ENCODE measurements at regions not wholly inside any gene's neighbourhood (a gene's known extent, or its start where the extent isn't known, plus 50 kb on each side); places are given as distances from the start of the nearest gene placed in this dataset.

- intact Hi-C loops (cut with DNase I), result no loop called here
- no peaks in the 10 kb centered on the region for H3K4me1 ChIP-seq
- no peaks in the 10 kb centered on the region for H3K27me3 ChIP-seq (ENCODE audit: insufficient read depth in 3 of 3, low read length in 2 of 3)
- no peak overlapping the region for H3K27ac ChIP-seq
- H3K4me3 ChIP-seq, result no peak overlapping the region
- 5 to 28% (median 27%) methylated on average over 2 of the region's 2 CpGs for WGBS, 3 donors
- DNase-seq (no peak), ATAC-seq (no peak)
- H3K9me3 ChIP-seq, result peaks cover 23% of the 10 kb centered on the region
- no peaks in the 10 kb centered on the region for H3K36me3 ChIP-seq (ENCODE audit: insufficient read depth in 1 of 2, low read depth in 1 of 2)
- TF ChIP-seq CTCF (IDR thresholded peaks at IDR 0.05), result no peak
Measured at GRCh38 chr11:20238712-20239111, 78.4 kb upstream of the DBX1 start.

- H3K36me3 ChIP-seq (ENCODE audit: insufficient read depth in 1 of 2, low read depth in 1 of 2), result no peaks in the 10 kb centered on the region
- intact Hi-C loops (cut with DNase I), result no loop called here
- no peak for TF ChIP-seq CTCF (IDR thresholded peaks at IDR 0.05)
- no peak overlapping the region for H3K4me3 ChIP-seq
- no peaks in the 10 kb centered on the region for H3K4me1 ChIP-seq
- no peak for DNase-seq
- no peak for ATAC-seq
- peaks cover 20% of the 10 kb centered on the region for H3K9me3 ChIP-seq
- H3K27me3 ChIP-seq (ENCODE audit: insufficient read depth in 3 of 3, low read length in 2 of 3), result no peaks in the 10 kb centered on the region
- no peak overlapping the region for H3K27ac ChIP-seq
Measured at GRCh38 chr11:20235164-20235563, 74.9 kb upstream of the DBX1 start.

- DNase-seq, result no peak
- WGBS, 3 donors, result 34 to 53% (median 41%) methylated on average over 1 of the region's 1 CpG
- no peak for ATAC-seq
- no peak overlapping the region for H3K27ac ChIP-seq
- no peak for TF ChIP-seq CTCF (IDR thresholded peaks at IDR 0.05)
- no peaks in the 10 kb centered on the region for H3K36me3 ChIP-seq (ENCODE audit: insufficient read depth in 1 of 2, low read depth in 1 of 2)
- H3K9me3 ChIP-seq, result peaks cover 13% of the 10 kb centered on the region
- H3K27me3 ChIP-seq (ENCODE audit: insufficient read depth in 3 of 3, low read length in 2 of 3), result no peaks in the 10 kb centered on the region
- H3K4me1 ChIP-seq, result no peaks in the 10 kb centered on the region
- intact Hi-C loops (cut with DNase I), result no loop called here
- H3K4me3 ChIP-seq, result no peak overlapping the region
Measured at GRCh38 chr11:20227631-20228030, 67.4 kb upstream of the DBX1 start.

- TF ChIP-seq CTCF (IDR thresholded peaks at IDR 0.05), result no peak
- DNase-seq, result no peak
Measured at GRCh38 chr11:20226933-20227332, 66.7 kb upstream of the DBX1 start.

GRCh38 chr11:20221566-20221965, 61.3 kb upstream of the DBX1 start:
- ATAC-seq, result no peak
- TF ChIP-seq CTCF (IDR thresholded peaks at IDR 0.05), result no peak
- intact Hi-C loops (cut with DNase I), result no loop called here
- Histone ChIP-seq H3K36me3 (ENCODE audit: insufficient read depth in 1 of 2, low read depth in 1 of 2) (no peaks in the 10 kb centered on the region), H3K4me1 (no peaks in the 10 kb centered on the region), H3K27me3 (ENCODE audit: insufficient read depth in 3 of 3, low read length in 2 of 3) (no peaks in the 10 kb centered on the region), H3K27ac (no peak overlapping the region), H3K9me3 (no peaks in the 10 kb centered on the region), H3K4me3 (no peak overlapping the region)
- DNase-seq, result no peak
- WGBS, 3 donors, result 19 to 40% (median 32%) methylated on average over 3 of the region's 3 CpGs

More at GRCh38 chr11:20226933-20227332, 66.7 kb upstream of the DBX1 start:
- Histone ChIP-seq H3K36me3 (ENCODE audit: insufficient read depth in 1 of 2, low read depth in 1 of 2) (no peaks in the 10 kb centered on the region), H3K4me1 (no peaks in the 10 kb centered on the region), H3K4me3 (no peak overlapping the region), H3K9me3 (peaks cover 13% of the 10 kb centered on the region), H3K27ac (no peak overlapping the region), H3K27me3 (ENCODE audit: insufficient read depth in 3 of 3, low read length in 2 of 3) (no peaks in the 10 kb centered on the region)
- ATAC-seq, result peak in 2 of 4 donors; percentile 33 to 52
- intact Hi-C loops (cut with DNase I), result no loop called here
